ENCODE measurements at regions not wholly inside any gene's neighbourhood (a gene's known extent, or its start where the extent isn't known, plus 50 kb on each side); places are given as distances from the start of the nearest gene placed in this dataset.

- TF ChIP-seq JUN (IDR thresholded peaks at IDR 0.05; ENCODE audit: borderline replicate concordance, insufficient read depth, insufficient read length, low read depth), result no peak
- no peak for TF ChIP-seq EZH2 (IDR thresholded peaks at IDR 0.05; ENCODE audit: borderline replicate concordance, low read depth, low read length, severe bottlenecking)
- no peak for TF ChIP-seq CTCF (IDR thresholded peaks at IDR 0.05; ENCODE audit: extremely low read depth in 1 of 2, insufficient read depth in 1 of 2, low read depth in 1 of 2, low read length in 2 of 2)
These were observed 169.9 kb upstream of the CST7 start for GRCh38 chr20:24779131-24779530.

Data from endothelial cell of umbilical vein (primary cell).